Calu3 (cell line): ENCODE measurements at regions not wholly inside any gene's neighbourhood (a gene's known extent, or its start where the extent isn't known, plus 50 kb on each side); places are given as distances from the start of the nearest gene placed in this dataset.

ENCODE experiments used
- BruUV-seq: library from RNA; stranded (reverse); fragments of 400-500 nt; replicated peaks from 2 replicates; lab custom pipeline; 2021; lab: Mats Ljungman, UMichigan
- CTCF ChIA-PET: fragments of 300-600 bp; sonication (Branson Sonifier 250); formaldehyde crosslinking; loops from one replicate; lab custom pipeline; 2022; ENCODE audit warnings: antibody characterized with exemption; lab: Charles Lee
- DNase-seq: peaks from one replicate; pipeline ENCODE4 v3.0.0; 2022
- H3K27ac Mint-ChIP-seq: one replicate; pipeline ENCODE4 v1.8.0; 2022; ENCODE audit warnings: mixed read lengths; ENCODE audit not compliant: unreplicated experiment
- H3K27me3 Mint-ChIP-seq: one replicate; pipeline ENCODE4 v1.8.0; 2022; ENCODE audit warnings: mixed read lengths; ENCODE audit not compliant: unreplicated experiment
- H3K36me3 Mint-ChIP-seq: one replicate; pipeline ENCODE4 v1.8.0; 2022; ENCODE audit warnings: mild to moderate bottlenecking, moderate library complexity, mixed read lengths; ENCODE audit not compliant: insufficient read depth, unreplicated experiment
- H3K4me1 Mint-ChIP-seq: one replicate; pipeline ENCODE4 v1.8.0; 2022; ENCODE audit warnings: mild to moderate bottlenecking, low read depth, mixed read lengths; ENCODE audit not compliant: unreplicated experiment
- H3K4me3 Mint-ChIP-seq: one replicate; pipeline ENCODE4 v1.8.0; 2022; ENCODE audit warnings: mild to moderate bottlenecking, low read depth, moderate library complexity, mixed read lengths; ENCODE audit not compliant: unreplicated experiment
- H3K9me3 Mint-ChIP-seq: one replicate; pipeline ENCODE4 v1.8.0; 2022; ENCODE audit warnings: low read depth, mixed read lengths; ENCODE audit not compliant: unreplicated experiment
- intact Hi-C: fragments of 100-400 bp; cut with micrococcal nuclease; formaldehyde crosslinking; loops from one replicate; pipeline ENCODE4 v1.10.0; 2022; ENCODE audit not compliant: unreplicated experiment
- TF ChIP-seq, protein P1 (sequence below): fragments of 200-600 bp; IDR thresholded peaks from one replicate; pipeline ENCODE4 v1.8.0; 2022; ENCODE audit warnings: antibody characterized with exemption; ENCODE audit not compliant: unreplicated experiment

DNA sequence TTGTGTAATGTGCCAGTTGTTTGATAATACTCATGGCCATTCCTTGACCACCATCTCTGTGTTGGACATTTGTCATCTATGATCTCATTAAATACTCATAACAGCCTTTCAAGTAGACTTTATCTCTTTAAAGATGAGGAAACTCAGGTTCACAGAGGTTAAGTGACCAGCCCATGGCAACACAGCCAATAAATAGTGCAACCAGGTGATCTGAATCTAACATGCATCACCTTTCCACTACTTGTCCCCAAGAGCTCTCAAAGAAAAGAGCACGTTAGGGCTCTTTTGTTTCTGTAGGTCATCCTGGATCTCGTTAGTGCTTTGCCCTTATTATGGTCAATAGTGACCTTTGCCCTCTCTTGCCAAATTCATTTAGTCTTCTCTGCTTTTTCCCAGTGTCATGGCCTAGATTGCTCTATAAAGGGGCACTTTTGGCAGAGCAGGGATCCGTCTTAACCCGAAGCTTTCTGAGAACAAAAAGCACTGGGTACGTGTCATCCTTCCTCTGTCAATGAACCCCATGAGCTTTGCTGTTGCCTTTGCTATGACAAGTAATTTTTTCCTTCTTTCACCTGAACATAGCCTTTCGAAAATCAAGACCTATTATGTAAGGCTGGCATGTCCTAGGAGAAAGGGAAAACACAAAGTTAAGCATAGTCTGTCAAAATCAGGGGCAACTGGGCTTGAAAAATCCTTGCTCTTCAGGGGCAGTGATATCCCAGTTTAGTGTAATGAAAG lies 88.0 kb upstream of the PLXNA2 start:
- Mint-ChIP-seq H3K27me3 (peaks cover 68% of the 10 kb centered on the region), H3K36me3 (no peaks in the 10 kb centered on the region), H3K9me3 (no peaks in the 10 kb centered on the region), H3K4me1 (no peaks in the 10 kb centered on the region), H3K4me3 (no peak overlapping the region), H3K27ac (no peak overlapping the region)
- no peak for DNase-seq
- BruUV-seq = no TSS peak
- intact Hi-C loops = no loop called here
- CTCF ChIA-PET = no interaction called here
- TF ChIP-seq, protein P1, sequence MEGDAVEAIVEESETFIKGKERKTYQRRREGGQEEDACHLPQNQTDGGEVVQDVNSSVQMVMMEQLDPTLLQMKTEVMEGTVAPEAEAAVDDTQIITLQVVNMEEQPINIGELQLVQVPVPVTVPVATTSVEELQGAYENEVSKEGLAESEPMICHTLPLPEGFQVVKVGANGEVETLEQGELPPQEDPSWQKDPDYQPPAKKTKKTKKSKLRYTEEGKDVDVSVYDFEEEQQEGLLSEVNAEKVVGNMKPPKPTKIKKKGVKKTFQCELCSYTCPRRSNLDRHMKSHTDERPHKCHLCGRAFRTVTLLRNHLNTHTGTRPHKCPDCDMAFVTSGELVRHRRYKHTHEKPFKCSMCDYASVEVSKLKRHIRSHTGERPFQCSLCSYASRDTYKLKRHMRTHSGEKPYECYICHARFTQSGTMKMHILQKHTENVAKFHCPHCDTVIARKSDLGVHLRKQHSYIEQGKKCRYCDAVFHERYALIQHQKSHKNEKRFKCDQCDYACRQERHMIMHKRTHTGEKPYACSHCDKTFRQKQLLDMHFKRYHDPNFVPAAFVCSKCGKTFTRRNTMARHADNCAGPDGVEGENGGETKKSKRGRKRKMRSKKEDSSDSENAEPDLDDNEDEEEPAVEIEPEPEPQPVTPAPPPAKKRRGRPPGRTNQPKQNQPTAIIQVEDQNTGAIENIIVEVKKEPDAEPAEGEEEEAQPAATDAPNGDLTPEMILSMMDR = no peak

- Mint-ChIP-seq H3K27ac (no peak overlapping the region), H3K9me3 (no peaks in the 10 kb centered on the region), H3K4me1 (no peaks in the 10 kb centered on the region), H3K27me3 (peaks cover 68% of the 10 kb centered on the region), H3K36me3 (no peaks in the 10 kb centered on the region), H3K4me3 (no peak overlapping the region)
- TF ChIP-seq, protein P1 = no peak
- CTCF ChIA-PET = no interaction called here
- intact Hi-C loops = no loop called here
- DNase-seq = no peak
- BruUV-seq = no TSS peak
These were observed 88.6 kb upstream of the PLXNA2 start for GRCh38 chr1:208332774-208333126.

DNA sequence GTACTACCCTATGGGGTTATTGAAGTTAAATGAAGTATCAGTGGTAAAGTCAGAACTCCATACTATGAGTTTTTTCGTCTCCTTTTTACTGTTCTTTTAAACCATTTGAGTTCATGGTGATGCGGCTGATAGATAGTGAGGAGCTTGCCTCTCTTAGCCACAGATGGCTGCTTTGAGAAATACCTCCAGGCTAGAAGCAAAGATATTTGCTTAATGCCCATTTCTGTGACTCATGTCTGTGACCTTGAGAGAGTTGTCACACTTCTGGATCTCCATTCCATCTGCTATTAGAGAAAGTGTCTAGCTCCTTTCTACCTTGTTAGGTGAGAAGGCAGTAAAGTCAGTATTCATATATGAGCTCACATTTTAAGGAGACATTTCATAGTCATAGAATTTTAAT lies 89.5 kb upstream of the PLXNA2 start:
- no TSS peak for BruUV-seq
- no peak overlapping the region for H3K4me3 Mint-ChIP-seq
- no peak overlapping the region for H3K27ac Mint-ChIP-seq
- peaks cover 68% of the 10 kb centered on the region for H3K27me3 Mint-ChIP-seq
- no peaks in the 10 kb centered on the region for H3K4me1 Mint-ChIP-seq
- no peak for DNase-seq
- TF ChIP-seq, protein P1 = no peak
- H3K36me3 Mint-ChIP-seq = no peaks in the 10 kb centered on the region
- intact Hi-C loops = no loop called here
- no peaks in the 10 kb centered on the region for H3K9me3 Mint-ChIP-seq
- CTCF ChIA-PET = no interaction called here

- CTCF ChIA-PET = no interaction called here
- H3K4me1 Mint-ChIP-seq = no peaks in the 10 kb centered on the region
These were observed 91.4 kb upstream of the PLXNA2 start for GRCh38 chr1:208335371-208336136.

More at GRCh38 chr1:208335371-208336136, 91.4 kb upstream of the PLXNA2 start:
- no peak for DNase-seq
- intact Hi-C loops = no loop called here
- peaks cover 60% of the 10 kb centered on the region for H3K27me3 Mint-ChIP-seq
- no peaks in the 10 kb centered on the region for H3K9me3 Mint-ChIP-seq
- no peaks in the 10 kb centered on the region for H3K36me3 Mint-ChIP-seq
- BruUV-seq = no TSS peak
- TF ChIP-seq, protein P1 = no peak
- no peak overlapping the region for H3K27ac Mint-ChIP-seq
- H3K4me3 Mint-ChIP-seq = no peak overlapping the region
